ENCODE measurements at regions not wholly inside any gene's neighbourhood (a gene's known extent, or its start where the extent isn't known, plus 50 kb on each side); places are given as distances from the start of the nearest gene placed in this dataset.

- TF ChIP-seq POLR2AphosphoS5 (IDR thresholded peaks at IDR 0.05) (no peak), CTCF (IDR thresholded peaks at IDR 0.05) (no peak), POLR2A (IDR thresholded peaks at IDR 0.05) (no peak), EP300 (IDR thresholded peaks at IDR 0.05) (no peak)
- Histone ChIP-seq H3K4me3 (no peak overlapping the region), H3K27me3 (no peaks in the 10 kb centered on the region), H3K9me3 (no peaks in the 10 kb centered on the region), H3K27ac (no peak overlapping the region), H3K36me3 (no peaks in the 10 kb centered on the region), H3K4me1 (peaks cover 0 to 7% (median 0%) of the 10 kb centered on the region in 4 donors)
- WGBS, 5 donors: 80 to 94% (median 90%) methylated on average over 8 of the region's 8 CpGs
- peak in 1 of 2 donors; percentile 27 for DNase-seq
- intact Hi-C loops (cut with DNase I; ENCODE audit: low total_unique reads): no loop called here
Measured at GRCh38 chr2:217449444-217449843, 553.4 kb downstream of the TNS1 start.

- 78 to 93% (median 90%) methylated on average over 5 of the region's 5 CpGs for WGBS, 5 donors
- Histone ChIP-seq H3K27me3 (no peaks in the 10 kb centered on the region), H3K27ac (no peak overlapping the region), H3K9me3 (no peaks in the 10 kb centered on the region), H3K36me3 (no peaks in the 10 kb centered on the region), H3K4me1 (peaks cover 0 to 7% (median 0%) of the 10 kb centered on the region in 4 donors), H3K4me3 (no peak overlapping the region)
- TF ChIP-seq POLR2AphosphoS5 (IDR thresholded peaks at IDR 0.05) (no peak), POLR2A (IDR thresholded peaks at IDR 0.05) (no peak)
- intact Hi-C loops (cut with DNase I; ENCODE audit: low total_unique reads): no loop called here
- DNase-seq: no peak
Measured at GRCh38 chr2:217448860-217449259, 553.9 kb downstream of the TNS1 start.

- H3K4me1 ChIP-seq: no peaks in the 10 kb centered on the region
- intact Hi-C loops (cut with DNase I; ENCODE audit: low total_unique reads): no loop called here
- TF ChIP-seq POLR2A (IDR thresholded peaks at IDR 0.05): no peak
- no peak for TF ChIP-seq POLR2AphosphoS5 (IDR thresholded peaks at IDR 0.05)
- TF ChIP-seq EP300 (IDR thresholded peaks at IDR 0.05): no peak
- no peak for TF ChIP-seq CTCF (IDR thresholded peaks at IDR 0.05)
- no peak overlapping the region for H3K27ac ChIP-seq
- no peaks in the 10 kb centered on the region for H3K9me3 ChIP-seq
- no peak overlapping the region for H3K4me3 ChIP-seq
- H3K27me3 ChIP-seq: no peaks in the 10 kb centered on the region
- DNase-seq: no peak
- 61 to 90% (median 79%) methylated on average over 4 of the region's 4 CpGs for WGBS, 5 donors
- H3K36me3 ChIP-seq: no peaks in the 10 kb centered on the region
Measured at GRCh38 chr2:217445723-217446122, 557.1 kb downstream of the TNS1 start.

GRCh38 chr2:217444932-217445331, 557.9 kb downstream of the TNS1 start:
- no peak overlapping the region for H3K4me3 ChIP-seq
- peaks cover 0 to 4% (median 1%) of the 10 kb centered on the region in 4 donors for H3K4me1 ChIP-seq
- no peaks in the 10 kb centered on the region for H3K9me3 ChIP-seq
- no peak for DNase-seq
- H3K27me3 ChIP-seq: no peaks in the 10 kb centered on the region
- TF ChIP-seq CTCF (IDR thresholded peaks at IDR 0.05) (no peak), EP300 (IDR thresholded peaks at IDR 0.05) (no peak), POLR2AphosphoS5 (IDR thresholded peaks at IDR 0.05) (no peak), POLR2A (IDR thresholded peaks at IDR 0.05) (no peak)
- intact Hi-C loops (cut with DNase I; ENCODE audit: low total_unique reads): no loop called here
- H3K36me3 ChIP-seq: no peaks in the 10 kb centered on the region
- no peak overlapping the region for H3K27ac ChIP-seq

- intact Hi-C loops (cut with DNase I; ENCODE audit: low total_unique reads): no loop called here
- TF ChIP-seq EP300 (IDR thresholded peaks at IDR 0.05): no peak
- TF ChIP-seq POLR2AphosphoS5 (IDR thresholded peaks at IDR 0.05): no peak
- no peak for TF ChIP-seq CTCF (IDR thresholded peaks at IDR 0.05)
- TF ChIP-seq POLR2A (IDR thresholded peaks at IDR 0.05): no peak
Measured at GRCh38 chr2:217444509-217444908, 558.3 kb downstream of the TNS1 start.

More at GRCh38 chr2:217444509-217444908, 558.3 kb downstream of the TNS1 start:
- H3K4me3 ChIP-seq: no peak overlapping the region
- no peak overlapping the region for H3K27ac ChIP-seq
- H3K27me3 ChIP-seq: no peaks in the 10 kb centered on the region
- no peak for DNase-seq
- no peaks in the 10 kb centered on the region for H3K36me3 ChIP-seq
- H3K4me1 ChIP-seq: peaks cover 0 to 8% (median 3%) of the 10 kb centered on the region in 4 donors
- no peaks in the 10 kb centered on the region for H3K9me3 ChIP-seq
